NCI-H2081 (cell line): ENCODE measurements at regions not wholly inside any gene's neighbourhood (a gene's known extent, or its start where the extent isn't known, plus 50 kb on each side); places are given as distances from the start of the nearest gene placed in this dataset.

Experiments used
- DNase-seq, 2 experiments: peaks; one replicate each; lab custom pipeline; 2025; lab: John Stamatoyannopoulos, UW

DNA sequence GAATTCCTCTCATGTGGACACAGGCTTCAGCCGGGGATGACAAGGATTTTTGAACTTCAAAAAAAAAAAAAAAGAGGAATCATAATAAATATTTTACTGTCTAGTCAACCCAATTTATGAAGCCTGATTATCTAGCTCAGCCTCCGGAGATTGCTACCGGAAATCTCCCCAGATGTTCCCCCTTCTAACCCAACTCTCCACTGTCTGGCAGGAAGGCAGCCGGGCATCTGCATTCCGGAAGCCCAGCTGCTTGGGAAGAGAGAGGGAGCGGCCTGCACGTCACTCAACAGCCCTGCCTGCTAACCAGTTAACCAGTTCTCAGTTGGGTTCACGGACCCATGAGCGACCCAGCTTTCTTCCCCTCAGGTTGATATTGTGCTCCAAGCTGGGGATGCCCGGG, 87.2 kb upstream of the POU3F3 start:
- DNase-seq = no peak

DNA sequence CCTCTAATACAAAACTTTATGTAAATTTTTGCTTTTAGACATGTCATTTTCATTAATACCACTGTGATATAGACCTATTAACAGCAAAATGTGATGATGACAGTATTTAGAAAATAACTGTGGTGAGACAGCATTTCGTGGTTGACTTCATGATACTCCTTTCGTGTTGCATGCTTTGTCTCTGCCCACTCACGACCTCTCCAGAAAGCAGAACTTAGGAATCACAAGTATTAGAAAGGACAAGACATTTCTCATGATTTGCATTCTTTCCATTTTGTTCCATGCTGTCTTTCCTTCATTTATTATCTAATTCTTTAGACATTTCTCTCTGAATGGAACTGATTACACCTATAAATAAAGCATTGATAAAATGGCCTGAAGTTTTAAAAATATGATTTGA, 85.2 kb upstream of the POU3F3 start:
- no peak for DNase-seq

DNA sequence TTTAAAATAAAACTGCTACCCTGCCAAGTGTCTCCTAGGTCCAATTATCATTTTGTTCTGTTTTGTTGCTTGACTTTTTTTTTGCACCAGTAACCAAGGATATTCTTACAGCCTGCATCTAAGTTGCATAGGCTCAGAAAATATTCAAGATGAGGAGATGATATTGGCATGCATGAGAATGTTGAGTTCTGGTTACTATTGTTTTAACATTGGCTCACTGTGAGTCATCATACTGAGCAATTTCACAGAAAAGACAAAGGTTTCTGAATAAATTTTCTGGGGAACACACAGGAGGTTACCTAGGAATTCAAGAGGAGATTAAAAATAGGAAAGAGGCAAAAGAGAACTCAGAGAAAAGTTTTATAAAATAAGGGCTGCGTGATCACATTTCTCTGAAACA, 84.8 kb upstream of the POU3F3 start:
- no peak for DNase-seq

DNA sequence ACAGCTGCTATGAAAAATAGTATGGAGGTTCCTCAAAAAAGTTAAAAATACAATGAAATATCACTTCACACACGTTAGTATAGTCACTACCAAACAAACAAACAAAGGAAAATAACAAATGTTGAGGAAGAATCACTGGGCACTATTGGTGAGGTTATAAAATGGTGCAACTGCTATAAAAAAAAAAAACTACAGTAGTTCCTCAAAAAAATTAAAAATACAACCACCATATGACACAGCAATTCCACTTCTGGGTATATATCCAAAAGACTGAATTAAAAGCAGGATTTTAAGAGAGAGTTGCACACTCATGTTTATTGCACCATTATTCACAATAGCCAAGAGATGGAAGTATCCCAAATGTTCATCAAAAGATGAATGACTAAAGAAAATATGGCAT, 80.9 kb upstream of the POU3F3 start:
- DNase-seq = no peak

DNA sequence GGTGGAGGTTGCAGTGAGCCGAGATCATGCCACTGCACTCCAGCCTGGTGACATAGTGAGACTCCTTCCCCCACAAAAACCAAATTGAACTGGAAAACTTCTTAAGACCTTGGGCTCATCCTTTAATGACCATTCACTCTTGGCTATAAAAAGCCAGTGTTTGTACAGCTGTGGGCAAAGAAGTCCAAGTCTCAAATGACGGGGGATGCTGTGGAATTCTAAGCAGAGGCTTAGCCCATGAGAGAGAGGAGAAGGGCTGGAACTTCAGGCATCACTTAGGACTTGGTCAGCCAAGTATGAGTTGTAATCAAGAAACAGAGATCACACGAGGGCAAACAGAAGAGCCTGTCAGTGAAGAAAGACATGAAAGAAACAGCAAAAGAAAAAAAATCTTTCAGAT, 79.3 kb upstream of the POU3F3 start:
- no peak for DNase-seq

DNA sequence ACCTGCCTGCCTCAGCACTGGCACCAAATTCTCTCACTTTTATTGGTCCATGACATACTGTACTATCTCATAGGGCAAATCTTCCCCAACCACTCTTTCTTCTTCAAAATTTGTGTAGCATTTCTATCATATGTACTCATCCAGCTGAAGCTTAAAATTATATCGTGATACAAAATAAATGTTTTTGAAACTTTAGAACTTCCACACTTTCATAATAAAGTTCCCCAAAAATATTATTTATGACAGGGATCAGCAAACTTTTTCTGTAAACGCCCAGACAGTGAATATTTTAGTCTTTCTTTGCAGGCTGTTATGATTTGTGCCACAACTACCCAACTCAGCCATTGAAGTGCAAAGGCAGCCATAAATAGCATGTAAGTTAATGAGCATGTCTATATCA, 76.2 kb upstream of the POU3F3 start:
- no peak for DNase-seq

DNA sequence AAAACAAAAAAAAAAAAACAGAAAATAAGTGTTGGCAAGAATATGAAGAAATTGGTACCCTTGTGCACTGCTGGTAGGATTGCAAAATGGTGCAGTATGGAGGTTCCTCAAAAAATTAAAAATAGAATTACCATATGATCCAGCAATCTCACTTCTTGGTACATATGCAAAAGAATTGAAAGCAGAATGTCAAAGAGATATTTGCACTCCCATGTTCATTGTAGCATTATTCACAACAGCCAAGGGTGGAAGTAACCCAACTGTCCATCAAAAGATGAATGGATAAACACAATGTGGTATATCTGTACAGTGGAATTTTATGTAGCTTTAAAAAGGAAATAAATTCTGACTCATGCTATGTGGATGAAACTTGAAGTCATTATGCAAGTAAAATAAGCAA, 72.8 kb upstream of the POU3F3 start:
- no peak for DNase-seq

DNA sequence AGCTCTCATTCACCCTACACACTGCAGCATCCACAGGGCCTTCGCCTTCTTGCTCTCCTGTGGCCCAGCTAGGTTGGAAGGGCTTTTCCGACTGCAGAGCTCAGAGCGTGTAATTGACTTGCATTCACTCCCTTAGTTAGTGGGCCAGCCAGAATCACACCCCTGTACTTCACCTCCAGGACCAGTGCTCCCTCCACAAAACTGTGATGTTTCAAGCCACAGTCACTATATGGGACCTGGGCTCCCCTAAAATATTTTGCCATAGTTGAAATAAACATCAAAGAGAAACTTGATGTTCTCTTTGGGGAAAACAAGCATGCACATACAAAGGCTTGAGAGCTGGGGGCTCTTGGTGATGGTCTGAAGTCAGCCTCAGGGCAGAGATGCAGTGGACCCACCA, 69.7 kb upstream of the POU3F3 start:
- no peak for DNase-seq

DNA sequence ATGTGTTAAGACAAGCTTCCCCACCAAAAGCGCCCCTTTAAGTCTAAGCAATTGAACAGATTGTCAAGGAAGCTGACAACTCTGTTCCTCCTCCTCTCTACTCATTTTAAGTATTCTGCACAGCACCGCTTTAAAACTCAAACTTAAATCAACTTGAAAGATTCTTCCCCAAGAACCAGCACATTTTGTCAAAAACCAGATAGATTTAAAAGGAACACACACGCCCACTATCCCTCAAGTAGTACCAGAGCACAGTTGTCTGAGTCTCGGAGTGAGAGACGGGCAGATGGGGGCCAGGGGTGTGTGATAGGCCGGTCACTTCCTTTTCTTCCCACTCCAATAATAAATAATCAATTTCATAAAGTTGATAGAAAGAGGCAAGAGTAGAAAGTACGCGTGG, 67.7 kb upstream of the POU3F3 start:
- no peak for DNase-seq

DNA sequence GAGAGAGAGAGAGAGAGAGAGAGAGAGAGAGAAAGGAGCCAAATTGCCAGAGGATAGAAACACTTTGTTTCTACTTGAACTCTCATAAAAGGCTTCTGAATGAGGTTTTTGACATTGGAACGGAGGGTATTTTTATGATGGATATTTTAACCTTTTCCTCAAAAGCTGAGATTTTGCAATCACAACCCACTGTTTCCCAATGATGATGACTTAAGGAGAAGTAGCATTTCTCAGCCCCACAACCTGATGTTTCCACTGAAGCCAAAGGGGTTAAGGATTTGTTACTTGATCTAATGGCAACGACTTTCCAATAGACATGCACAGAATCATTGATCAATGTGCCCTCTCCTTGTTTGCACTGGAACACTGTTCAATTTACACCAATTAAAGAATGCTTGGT, 67.1 kb upstream of the POU3F3 start:
- DNase-seq = no peak

DNA sequence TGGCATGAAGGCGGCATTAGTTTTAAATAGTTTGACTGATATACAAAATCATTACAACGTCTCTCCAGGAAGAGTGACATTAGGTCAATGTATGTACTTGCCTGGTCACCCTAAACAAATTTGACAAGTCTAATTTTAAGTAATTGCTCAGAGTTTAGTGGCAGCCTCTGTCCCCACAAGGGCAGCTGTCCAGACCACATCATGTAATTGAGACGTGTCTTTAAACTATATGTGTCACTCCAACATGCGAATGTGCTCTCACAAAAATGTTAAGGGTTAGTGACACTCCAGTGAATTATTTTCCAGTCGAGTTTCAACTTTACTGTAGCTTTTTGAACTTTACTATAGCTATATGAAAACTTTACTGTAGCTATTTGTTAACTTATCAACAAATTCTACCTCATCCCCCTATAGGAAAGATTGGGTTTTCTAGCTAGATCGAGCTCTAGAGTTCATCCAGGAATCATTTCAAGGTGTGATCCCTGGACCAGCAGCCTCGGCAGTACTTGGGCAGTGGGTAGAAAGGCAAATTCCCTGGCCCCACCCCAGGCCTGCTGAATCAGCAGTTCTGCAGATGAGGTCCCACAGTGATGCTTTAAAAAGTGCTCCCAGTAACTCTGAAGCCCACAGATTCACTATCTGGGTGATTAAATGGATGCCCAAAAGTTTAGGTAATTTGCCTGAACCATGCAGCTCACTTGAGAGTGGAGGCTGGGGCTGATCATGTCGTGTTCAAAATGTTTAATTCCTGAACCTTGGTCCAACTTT, 66.4 kb upstream of the POU3F3 start:
- no peak for DNase-seq

DNA sequence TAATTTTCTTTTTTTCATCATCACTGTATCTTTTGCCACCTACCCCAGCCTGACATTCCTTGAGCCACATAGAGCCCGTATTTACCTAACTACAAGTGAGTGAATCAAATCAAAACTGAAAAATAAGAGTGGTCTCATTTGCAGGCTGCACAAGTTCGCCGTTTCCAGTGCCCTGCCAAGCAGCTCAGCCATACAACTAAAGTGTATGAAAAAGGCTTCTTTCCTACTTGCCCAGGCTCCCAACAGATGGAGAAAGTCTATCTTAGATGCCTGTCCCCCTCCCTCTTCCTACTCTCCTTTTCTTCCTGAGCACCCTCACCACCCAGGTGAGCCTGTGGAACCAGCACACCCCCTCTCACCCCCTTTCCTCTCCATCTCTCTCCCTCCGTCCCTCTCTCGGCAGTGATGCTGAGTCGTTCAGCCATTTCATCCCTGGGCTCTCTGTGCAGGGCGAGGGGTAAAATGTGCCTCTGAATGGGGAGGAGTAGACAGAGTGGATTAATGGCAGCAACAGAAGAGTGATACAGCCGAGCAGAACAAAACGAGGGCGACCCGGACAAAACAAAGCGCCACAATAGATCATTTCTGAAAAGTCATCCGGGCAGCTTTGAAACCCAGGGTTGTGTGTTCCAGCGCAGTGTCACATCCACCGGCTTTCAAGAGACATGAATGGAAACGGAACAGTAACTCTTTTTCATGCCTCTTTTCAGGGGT, 65.0 kb upstream of the POU3F3 start:
- DNase-seq = no peak

DNA sequence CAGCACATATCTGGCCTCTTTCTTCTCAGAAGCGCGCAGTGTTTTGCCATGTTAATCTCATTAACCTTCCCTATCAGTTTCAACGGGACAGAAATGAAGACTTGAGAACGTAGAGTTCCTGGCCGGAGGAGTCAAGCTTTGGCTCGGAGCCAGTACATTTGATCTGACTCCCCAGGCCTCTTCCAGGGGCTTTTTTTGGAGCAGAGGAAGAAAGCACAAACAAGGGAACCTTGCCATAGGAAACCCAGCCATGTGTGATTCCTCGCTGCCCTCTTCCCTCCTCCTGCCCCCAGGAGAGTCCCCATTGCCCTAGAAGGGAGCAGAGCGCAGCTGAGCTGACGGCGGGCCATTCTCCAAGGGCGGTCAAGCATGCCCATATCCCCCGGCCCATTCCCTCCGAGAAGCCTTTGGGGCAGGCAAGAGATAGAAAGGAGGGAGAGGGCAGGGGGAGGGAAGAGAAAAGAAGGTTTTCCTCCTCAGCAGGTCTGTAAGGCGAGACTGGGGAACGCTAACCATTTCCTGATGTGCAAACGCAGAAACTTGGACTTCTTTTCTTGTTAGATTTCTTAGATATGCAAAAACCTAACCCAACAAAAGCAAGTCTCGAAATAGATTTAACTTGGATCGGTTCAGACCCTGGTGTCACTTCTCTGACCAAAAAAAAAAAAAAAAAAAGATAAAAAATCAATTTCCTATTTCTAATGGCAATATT, 63.7 kb upstream of the POU3F3 start:
- DNase-seq = no peak

DNA sequence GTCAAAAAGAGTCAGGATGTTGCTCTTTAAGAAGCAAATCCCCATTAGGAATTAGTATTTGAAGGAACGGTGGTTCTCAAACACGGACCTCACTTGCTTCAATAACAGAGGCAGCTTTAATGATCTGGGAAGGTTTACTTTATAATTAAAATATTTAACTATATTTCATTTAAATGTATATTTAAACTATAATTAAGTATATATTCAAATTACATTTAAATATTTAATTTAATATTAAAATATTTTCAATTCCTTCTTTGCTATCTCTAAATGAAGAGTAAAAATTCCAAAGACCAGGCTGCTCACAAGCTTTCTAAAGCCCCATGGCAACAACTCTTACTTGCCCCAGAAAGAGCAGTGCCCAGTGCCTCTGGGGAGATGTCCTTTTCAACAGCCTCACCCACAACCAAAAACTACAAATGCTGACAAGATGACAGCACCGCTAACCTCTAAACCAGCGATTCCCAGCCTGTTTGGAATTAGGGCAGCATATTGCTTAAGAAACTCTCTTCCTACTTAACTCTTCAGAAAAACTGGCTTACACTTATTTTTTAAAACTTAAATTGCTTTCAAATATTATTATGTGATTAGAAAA, 62.9 kb upstream of the POU3F3 start:
- no peak for DNase-seq

DNA sequence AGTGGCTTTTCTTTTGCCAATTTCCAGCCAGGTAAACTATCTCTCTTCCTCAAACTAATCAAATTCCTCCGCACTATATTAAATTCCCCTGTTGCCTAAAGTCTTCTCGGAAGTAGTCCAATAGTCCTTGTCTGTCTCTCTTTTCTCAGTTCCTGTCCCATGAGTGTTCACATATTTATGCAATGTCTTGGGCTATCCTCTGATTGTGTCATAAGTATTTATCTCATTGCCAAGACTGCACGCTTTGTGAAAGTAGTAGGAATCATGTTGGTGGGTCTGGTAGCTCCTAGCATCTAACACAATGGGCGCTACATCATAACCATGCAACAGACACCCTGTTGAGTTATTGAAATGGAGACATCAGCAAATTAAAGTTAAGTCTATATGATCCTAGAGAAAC, 59.9 kb upstream of the POU3F3 start:
- no peak for DNase-seq

DNA sequence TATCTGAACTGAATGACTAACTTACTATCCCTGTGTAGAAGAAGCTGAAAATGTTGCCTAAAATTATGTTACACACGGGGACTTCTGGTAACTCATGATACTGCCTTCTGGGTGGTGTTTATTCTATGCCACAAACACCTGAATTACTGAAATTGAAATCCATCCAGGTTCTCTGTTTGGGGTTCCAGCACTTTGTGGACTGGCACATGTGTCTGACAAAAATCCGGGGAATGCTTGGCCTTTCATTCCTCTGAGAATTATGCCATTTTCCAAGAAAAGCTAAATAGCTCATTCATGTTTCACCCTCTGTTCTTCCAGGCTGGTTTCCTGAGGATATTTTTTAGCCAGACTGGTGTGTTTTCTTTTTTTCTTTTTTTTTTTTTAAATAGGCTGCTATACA, 59.5 kb upstream of the POU3F3 start:
- no peak for DNase-seq
